ENCODE measurements at regions not wholly inside any gene's neighbourhood (a gene's known extent, or its start where the extent isn't known, plus 50 kb on each side); places are given as distances from the start of the nearest gene placed in this dataset.

DNA sequence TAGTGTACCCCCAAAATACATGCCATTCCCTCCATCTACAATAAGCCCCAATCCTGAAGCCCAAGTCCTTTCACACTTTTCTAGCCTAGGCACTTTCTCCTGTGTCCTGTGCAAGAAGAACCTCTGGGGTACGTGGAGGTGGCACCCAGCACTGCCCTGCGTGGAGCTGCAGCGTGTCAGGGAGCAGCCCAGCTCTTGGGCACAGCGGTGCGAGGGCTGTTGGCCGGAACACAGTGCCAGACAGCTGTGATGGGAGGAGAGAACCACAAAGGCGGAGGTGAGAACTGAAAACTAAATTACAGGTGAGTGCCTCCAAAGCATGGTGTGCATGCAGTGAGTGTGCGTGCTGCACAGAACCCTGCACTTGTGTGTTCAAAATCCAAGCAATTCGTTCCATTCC is 621.3 kb upstream of the ADARB2 start:
- Mint-ChIP-seq H3K4me1 (peaks cover 0 to 6% (median 0%) of the 10 kb centered on the region in 4 donors), H3K9me3 (peaks cover 0 to 6% (median 0%) of the 10 kb centered on the region in 7 donors), H3K36me3 (no peaks in the 10 kb centered on the region), H3K4me3 (no peak overlapping the region), H3K27ac (no peak overlapping the region), H3K27me3 (no peaks in the 10 kb centered on the region)
- H3K4me3 ChIP-seq (ENCODE audit: low read depth, low read length) = no peak overlapping the region
- ATAC-seq (ENCODE audit: low read depth in 2 of 2) (no peak), DNase-seq (no peak)
- H3K9me3 ChIP-seq (ENCODE audit: control insufficient read depth in 2 of 2, low read length in 2 of 2) = no peaks in the 10 kb centered on the region
- H3K4me1 ChIP-seq (ENCODE audit: control insufficient read depth, insufficient read depth, low read length, poor library complexity, severe bottlenecking) = no peaks in the 10 kb centered on the region
- H3K36me3 ChIP-seq (ENCODE audit: control insufficient read depth, insufficient read depth, low read length) = no peaks in the 10 kb centered on the region
- no peak overlapping the region for H3K27ac ChIP-seq (ENCODE audit: insufficient read depth, low read length, poor library complexity, severe bottlenecking)
- no peaks in the 10 kb centered on the region for H3K27me3 ChIP-seq (ENCODE audit: control insufficient read depth, insufficient read depth, low read length)

GRCh38 chr10:2356670-2357069 is 619.3 kb upstream of the ADARB2 start:
- no peak for DNase-seq
- Mint-ChIP-seq H3K36me3 (no peaks in the 10 kb centered on the region), H3K4me3 (no peak overlapping the region), H3K27me3 (no peaks in the 10 kb centered on the region), H3K27ac (no peak overlapping the region), H3K9me3 (peaks cover 0 to 6% (median 0%) of the 10 kb centered on the region in 7 donors), H3K4me1 (no peaks in the 10 kb centered on the region)
- no peak overlapping the region for H3K4me3 ChIP-seq (ENCODE audit: low read depth, low read length)
- no peaks in the 10 kb centered on the region for H3K4me1 ChIP-seq (ENCODE audit: control insufficient read depth, insufficient read depth, low read length, poor library complexity, severe bottlenecking)
- H3K27me3 ChIP-seq (ENCODE audit: control insufficient read depth, insufficient read depth, low read length) = no peaks in the 10 kb centered on the region
- no peak overlapping the region for H3K27ac ChIP-seq (ENCODE audit: insufficient read depth, low read length, poor library complexity, severe bottlenecking)
- H3K36me3 ChIP-seq (ENCODE audit: control insufficient read depth, insufficient read depth, low read length) = no peaks in the 10 kb centered on the region
- no peak for ATAC-seq (ENCODE audit: low read depth in 2 of 2)
- H3K9me3 ChIP-seq (ENCODE audit: control insufficient read depth in 2 of 2, low read length in 2 of 2) = no peaks in the 10 kb centered on the region

DNA sequence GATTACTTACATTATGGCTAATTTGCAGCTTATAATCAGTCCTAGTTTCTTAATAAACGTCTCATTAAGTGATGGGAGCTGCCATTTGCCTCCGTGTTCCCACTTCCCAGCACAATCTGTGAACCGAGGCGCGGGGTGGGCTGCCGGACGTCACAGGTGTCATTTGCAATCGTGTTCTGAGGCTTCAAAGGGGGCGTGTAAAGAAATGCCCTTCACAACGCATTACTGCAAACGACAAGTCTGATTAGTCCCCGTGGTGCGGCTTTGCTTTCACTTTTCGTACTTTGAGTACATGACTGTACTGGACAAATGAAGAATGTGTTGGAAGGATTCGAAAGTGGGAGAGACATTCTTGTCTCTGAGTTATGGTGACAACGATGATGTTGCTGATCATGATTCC is 614.2 kb upstream of the ADARB2 start:
- ATAC-seq (ENCODE audit: low read depth in 2 of 2) (no peak), DNase-seq (no peak)
- no peak overlapping the region for H3K27ac Mint-ChIP-seq
- H3K4me1 ChIP-seq (ENCODE audit: control insufficient read depth, insufficient read depth, low read length, poor library complexity, severe bottlenecking) = no peaks in the 10 kb centered on the region
- H3K36me3 ChIP-seq (ENCODE audit: control insufficient read depth, insufficient read depth, low read length) = no peaks in the 10 kb centered on the region
- H3K4me3 Mint-ChIP-seq = no peak overlapping the region
- no peaks in the 10 kb centered on the region for H3K27me3 Mint-ChIP-seq
- H3K27me3 ChIP-seq (ENCODE audit: control insufficient read depth, insufficient read depth, low read length) = no peaks in the 10 kb centered on the region
- H3K36me3 Mint-ChIP-seq = no peaks in the 10 kb centered on the region
- H3K27ac ChIP-seq (ENCODE audit: insufficient read depth, low read length, poor library complexity, severe bottlenecking) = no peak overlapping the region
- H3K9me3 ChIP-seq (ENCODE audit: control insufficient read depth in 2 of 2, low read length in 2 of 2) = no peaks in the 10 kb centered on the region
- H3K9me3 Mint-ChIP-seq = peaks cover 0 to 2% (median 0%) of the 10 kb centered on the region in 7 donors
- H3K4me3 ChIP-seq (ENCODE audit: low read depth, low read length) = no peak overlapping the region
- H3K4me1 Mint-ChIP-seq = no peaks in the 10 kb centered on the region

DNA sequence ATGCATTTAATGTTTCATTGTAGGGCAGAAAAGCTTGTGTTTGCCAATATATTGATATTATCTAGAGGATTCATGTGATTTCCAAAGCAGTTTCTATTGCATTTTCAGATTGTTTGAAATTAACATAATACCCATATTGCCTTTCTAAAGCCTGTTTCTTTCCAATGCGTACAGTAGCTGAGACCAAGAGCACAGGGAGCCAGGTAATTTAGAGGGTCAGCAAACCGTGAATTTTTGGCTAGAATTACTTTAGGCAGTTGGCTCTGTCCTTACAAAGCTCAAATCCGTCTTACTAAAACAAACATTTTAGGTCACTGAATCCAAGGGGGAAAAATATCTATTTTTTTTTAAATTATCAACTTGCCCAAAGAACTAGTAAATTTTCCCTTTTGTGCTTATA is 604.9 kb upstream of the ADARB2 start:
- Histone ChIP-seq H3K27ac (ENCODE audit: insufficient read depth, low read length, poor library complexity, severe bottlenecking) (no peak overlapping the region), H3K9me3 (ENCODE audit: control insufficient read depth in 2 of 2, low read length in 2 of 2) (no peaks in the 10 kb centered on the region), H3K27me3 (ENCODE audit: control insufficient read depth, insufficient read depth, low read length) (no peaks in the 10 kb centered on the region), H3K4me1 (ENCODE audit: control insufficient read depth, insufficient read depth, low read length, poor library complexity, severe bottlenecking) (no peaks in the 10 kb centered on the region), H3K4me3 (ENCODE audit: low read depth, low read length) (no peak overlapping the region), H3K36me3 (ENCODE audit: control insufficient read depth, insufficient read depth, low read length) (no peaks in the 10 kb centered on the region)
- ATAC-seq (ENCODE audit: low read depth in 2 of 2) (no peak), DNase-seq (no peak)
- no peak overlapping the region for H3K4me3 Mint-ChIP-seq
- no peaks in the 10 kb centered on the region for H3K4me1 Mint-ChIP-seq
- peaks cover 0 to 1% (median 0%) of the 10 kb centered on the region in 7 donors for H3K9me3 Mint-ChIP-seq
- H3K27ac Mint-ChIP-seq = no peak overlapping the region
- H3K36me3 Mint-ChIP-seq = no peaks in the 10 kb centered on the region
- no peaks in the 10 kb centered on the region for H3K27me3 Mint-ChIP-seq

- Mint-ChIP-seq H3K27me3 (no peaks in the 10 kb centered on the region), H3K9me3 (peaks cover 0 to 1% (median 0%) of the 10 kb centered on the region in 7 donors), H3K4me1 (no peaks in the 10 kb centered on the region), H3K4me3 (no peak overlapping the region), H3K27ac (no peak overlapping the region), H3K36me3 (no peaks in the 10 kb centered on the region)
- Histone ChIP-seq H3K36me3 (ENCODE audit: control insufficient read depth, insufficient read depth, low read length) (no peaks in the 10 kb centered on the region), H3K27ac (ENCODE audit: insufficient read depth, low read length, poor library complexity, severe bottlenecking) (no peak overlapping the region), H3K27me3 (ENCODE audit: control insufficient read depth, insufficient read depth, low read length) (no peaks in the 10 kb centered on the region), H3K9me3 (ENCODE audit: control insufficient read depth in 2 of 2, low read length in 2 of 2) (no peaks in the 10 kb centered on the region), H3K4me1 (ENCODE audit: control insufficient read depth, insufficient read depth, low read length, poor library complexity, severe bottlenecking) (no peaks in the 10 kb centered on the region), H3K4me3 (ENCODE audit: low read depth, low read length) (no peak overlapping the region)
- ATAC-seq (ENCODE audit: low read depth in 2 of 2) (no peak), DNase-seq (no peak)
Observed at GRCh38 chr10:2340831-2341647, 603.7 kb upstream of the ADARB2 start.

DNA sequence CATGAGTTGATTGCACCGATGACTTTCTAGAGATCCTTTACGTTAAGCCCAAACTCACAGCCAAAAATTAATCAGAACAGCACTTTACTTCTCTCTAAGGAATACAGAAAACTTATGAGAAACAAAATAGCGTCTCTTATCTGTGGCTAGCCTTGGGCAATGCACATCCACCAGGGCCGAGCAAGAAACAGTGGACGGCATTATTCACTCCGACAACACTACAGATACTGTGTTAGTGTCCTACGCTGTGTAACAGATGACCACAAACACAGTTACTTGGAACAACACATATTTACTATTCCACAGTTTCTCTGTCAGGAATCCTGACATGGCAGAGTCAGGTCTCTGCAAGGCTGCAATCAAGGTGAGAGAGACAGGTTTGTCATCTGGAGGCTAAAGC is 598.3 kb upstream of the ADARB2 start:
- Mint-ChIP-seq H3K4me1 (no peaks in the 10 kb centered on the region), H3K4me3 (no peak overlapping the region), H3K36me3 (no peaks in the 10 kb centered on the region), H3K27me3 (no peaks in the 10 kb centered on the region), H3K9me3 (peaks cover 0 to 4% (median 0%) of the 10 kb centered on the region in 7 donors), H3K27ac (no peak overlapping the region)
- Histone ChIP-seq H3K4me3 (ENCODE audit: low read depth, low read length) (no peak overlapping the region), H3K27ac (ENCODE audit: insufficient read depth, low read length, poor library complexity, severe bottlenecking) (no peak overlapping the region), H3K36me3 (ENCODE audit: control insufficient read depth, insufficient read depth, low read length) (no peaks in the 10 kb centered on the region), H3K4me1 (ENCODE audit: control insufficient read depth, insufficient read depth, low read length, poor library complexity, severe bottlenecking) (no peaks in the 10 kb centered on the region), H3K27me3 (ENCODE audit: control insufficient read depth, insufficient read depth, low read length) (no peaks in the 10 kb centered on the region), H3K9me3 (ENCODE audit: control insufficient read depth in 2 of 2, low read length in 2 of 2) (no peaks in the 10 kb centered on the region)
- DNase-seq = no peak
- no peak for ATAC-seq (ENCODE audit: low read depth in 2 of 2)

DNA sequence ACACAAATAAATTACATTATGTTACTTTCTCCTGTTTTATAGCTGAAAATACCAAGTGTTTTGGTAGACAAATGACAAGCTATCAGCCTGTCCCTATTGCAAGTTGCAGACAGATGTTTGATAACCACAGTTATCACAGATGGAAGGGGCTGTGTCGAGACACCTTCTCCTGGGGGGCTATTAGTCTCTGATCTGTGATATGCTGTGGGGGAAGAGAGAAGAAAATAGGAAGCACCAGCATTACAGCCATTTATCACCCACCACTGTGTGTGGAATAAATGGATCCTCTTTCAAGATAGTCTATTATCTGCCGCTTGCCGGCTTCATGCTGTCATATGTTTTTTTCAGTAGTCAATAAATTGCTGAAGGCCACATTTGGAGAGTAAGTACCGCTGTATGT is 597.2 kb upstream of the ADARB2 start:
- no peaks in the 10 kb centered on the region for H3K9me3 ChIP-seq (ENCODE audit: control insufficient read depth in 2 of 2, low read length in 2 of 2)
- no peaks in the 10 kb centered on the region for H3K4me1 ChIP-seq (ENCODE audit: control insufficient read depth, insufficient read depth, low read length, poor library complexity, severe bottlenecking)
- H3K27me3 ChIP-seq (ENCODE audit: control insufficient read depth, insufficient read depth, low read length) = no peaks in the 10 kb centered on the region
- H3K36me3 Mint-ChIP-seq = no peaks in the 10 kb centered on the region
- no peaks in the 10 kb centered on the region for H3K27me3 Mint-ChIP-seq
- no peak overlapping the region for H3K4me3 ChIP-seq (ENCODE audit: low read depth, low read length)
- H3K4me3 Mint-ChIP-seq = no peak overlapping the region
- DNase-seq = no peak
- ATAC-seq (ENCODE audit: low read depth in 2 of 2) = no peak
- H3K36me3 ChIP-seq (ENCODE audit: control insufficient read depth, insufficient read depth, low read length) = no peaks in the 10 kb centered on the region
- no peak overlapping the region for H3K27ac Mint-ChIP-seq
- no peaks in the 10 kb centered on the region for H3K4me1 Mint-ChIP-seq
- H3K27ac ChIP-seq (ENCODE audit: insufficient read depth, low read length, poor library complexity, severe bottlenecking) = no peak overlapping the region
- H3K9me3 Mint-ChIP-seq = peaks cover 0 to 4% (median 0%) of the 10 kb centered on the region in 7 donors

DNA sequence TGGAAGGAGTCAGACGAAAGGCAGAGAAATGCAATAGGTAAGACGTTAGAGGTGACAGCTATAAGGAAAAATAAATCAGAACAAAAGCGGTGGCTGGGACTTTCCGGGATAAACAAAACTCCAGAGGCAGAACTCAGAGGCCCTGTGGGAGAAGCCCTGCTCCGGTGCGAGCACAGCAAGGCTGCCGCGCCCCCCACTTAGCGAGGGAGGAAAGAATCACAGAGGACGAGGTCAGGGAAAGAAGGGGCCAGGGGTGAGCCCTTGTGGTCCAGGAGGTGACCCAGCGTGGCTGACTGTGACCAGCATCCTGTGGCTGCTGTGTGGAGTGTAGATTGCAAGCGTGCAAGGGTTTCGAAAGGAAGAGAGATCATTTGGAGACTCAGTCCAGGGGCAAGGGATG is 591.8 kb upstream of the ADARB2 start:
- no peaks in the 10 kb centered on the region for H3K36me3 Mint-ChIP-seq
- no peak overlapping the region for H3K27ac ChIP-seq (ENCODE audit: insufficient read depth, low read length, poor library complexity, severe bottlenecking)
- DNase-seq = no peak
- no peaks in the 10 kb centered on the region for H3K4me1 Mint-ChIP-seq
- H3K4me1 ChIP-seq (ENCODE audit: control insufficient read depth, insufficient read depth, low read length, poor library complexity, severe bottlenecking) = no peaks in the 10 kb centered on the region
- no peaks in the 10 kb centered on the region for H3K27me3 ChIP-seq (ENCODE audit: control insufficient read depth, insufficient read depth, low read length)
- no peaks in the 10 kb centered on the region for H3K9me3 ChIP-seq (ENCODE audit: control insufficient read depth in 2 of 2, low read length in 2 of 2)
- H3K27me3 Mint-ChIP-seq = peaks cover 4% of the 10 kb centered on the region
- no peak overlapping the region for H3K4me3 ChIP-seq (ENCODE audit: low read depth, low read length)
- no peaks in the 10 kb centered on the region for H3K36me3 ChIP-seq (ENCODE audit: control insufficient read depth, insufficient read depth, low read length)
- no peak for ATAC-seq (ENCODE audit: low read depth in 2 of 2)
- H3K9me3 Mint-ChIP-seq = peaks cover 0 to 4% (median 2%) of the 10 kb centered on the region in 7 donors
- no peak overlapping the region for H3K4me3 Mint-ChIP-seq
- peak overlapping the region in 1 of 3 donors; percentile 80 for H3K27ac Mint-ChIP-seq
